Muscle of arm (tissue), 1 donor: ENCODE measurements at regions not wholly inside any gene's neighbourhood (a gene's known extent, or its start where the extent isn't known, plus 50 kb on each side); places are given as distances from the start of the nearest gene placed in this dataset.
"Not testable (repeated sequence)": the region's sequence is repeated elsewhere in the genome, so short reads cannot be mapped to it uniquely, and the experiment has no call there.

ENCODE experiments used
- DNase-seq: peaks from one replicate; pipeline ENCODE4 v3.0.0-alpha.2; 2013

DNA sequence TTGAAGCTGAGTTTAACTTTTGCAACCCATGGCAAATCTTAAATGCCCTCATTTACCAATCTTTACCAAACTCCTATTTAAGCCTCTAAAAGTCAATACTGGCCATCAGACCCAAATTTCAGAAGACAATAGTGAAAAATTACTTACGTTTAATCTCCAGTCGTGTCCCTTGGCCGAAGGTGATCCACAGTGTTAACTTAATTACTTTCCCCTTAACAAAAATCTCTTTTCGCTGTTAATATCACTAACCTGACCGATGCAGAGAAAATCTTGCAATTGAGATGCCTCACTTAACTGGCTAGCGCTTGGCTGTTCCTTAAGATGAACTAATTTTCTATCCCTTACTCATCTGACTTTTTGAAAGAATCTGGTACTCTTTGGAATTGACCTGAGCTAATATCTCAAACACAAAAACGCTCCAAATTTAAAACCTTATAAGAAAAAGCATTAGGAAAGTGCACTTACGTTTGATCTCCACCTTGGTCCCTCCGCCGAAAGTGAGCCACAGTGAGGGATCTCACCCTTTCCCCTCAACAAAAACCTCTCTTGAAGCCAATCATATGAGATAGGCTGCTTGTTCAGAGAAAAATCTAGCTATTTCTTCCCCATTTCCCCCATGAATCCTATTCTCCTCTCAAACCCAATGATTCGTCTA lies 169.1 kb downstream of the RPIA start:
- no peak for DNase-seq

DNA sequence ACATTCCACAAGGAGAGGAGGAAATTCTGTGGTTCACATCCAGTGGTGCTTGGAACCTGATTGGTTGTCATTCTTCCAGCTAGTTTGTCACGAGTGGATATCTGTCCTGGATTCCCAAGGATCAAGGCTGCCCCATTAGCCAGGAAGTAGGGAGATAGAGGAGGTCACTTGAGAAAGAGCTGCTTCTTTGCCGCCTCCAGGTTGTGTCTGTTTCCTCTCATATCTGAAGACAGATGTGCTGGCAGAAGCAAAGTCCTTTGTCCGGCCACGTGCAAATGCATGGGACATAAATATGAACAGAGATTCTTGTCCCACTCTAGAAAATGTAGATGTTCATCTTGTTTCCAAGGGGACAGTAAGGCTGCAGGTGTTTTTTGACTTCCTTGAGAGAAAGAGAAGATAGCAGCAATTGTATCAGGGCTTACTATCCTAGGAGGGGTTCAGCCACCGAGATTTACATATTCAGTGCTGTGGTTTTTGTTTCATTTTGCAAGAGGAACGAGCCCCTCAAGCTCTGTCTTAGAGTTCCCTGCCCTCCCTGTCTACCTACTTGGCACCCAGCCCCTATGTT lies 174.4 kb downstream of the RPIA start:
- no peak for DNase-seq

DNA sequence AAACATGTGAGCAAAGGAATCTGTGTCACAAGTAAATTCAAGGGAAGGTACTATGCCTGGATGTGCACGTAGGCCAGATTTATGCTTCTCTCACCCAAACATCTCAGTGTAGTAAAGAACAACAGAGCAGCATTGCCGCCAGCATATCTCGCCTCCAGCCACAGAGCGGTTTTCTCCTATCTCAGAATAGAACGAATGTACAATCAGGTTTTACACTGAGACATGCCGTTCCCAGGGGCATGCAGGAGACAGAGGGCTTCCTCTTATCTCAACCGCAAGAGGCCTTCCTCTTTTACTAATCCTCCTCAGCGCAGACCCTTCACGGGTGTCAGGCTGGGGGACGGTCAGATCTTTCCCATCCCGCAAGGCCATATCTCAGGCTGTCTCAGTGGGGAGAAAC lies 175.3 kb downstream of the RPIA start:
- DNase-seq = no peak

DNA sequence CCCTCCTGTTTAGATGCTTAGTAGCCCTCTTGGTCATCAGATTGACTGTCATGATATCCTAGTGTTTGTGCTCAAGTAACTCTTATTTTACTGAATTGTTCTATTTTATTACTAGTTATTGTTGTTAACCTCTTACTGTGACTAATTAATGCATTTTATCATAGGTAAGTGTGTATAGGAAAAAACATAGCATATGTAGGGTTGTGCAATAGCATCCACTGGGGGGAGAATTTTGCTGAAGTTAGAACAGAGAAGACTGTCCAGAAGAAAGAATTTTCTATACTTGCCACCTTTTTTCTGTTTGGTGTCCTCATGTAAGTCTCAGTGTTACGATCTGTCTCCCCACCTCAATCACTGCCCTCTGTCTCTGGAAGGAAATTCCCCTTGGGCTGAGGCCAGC lies 177.4 kb downstream of the RPIA start:
- DNase-seq = no peak

DNA sequence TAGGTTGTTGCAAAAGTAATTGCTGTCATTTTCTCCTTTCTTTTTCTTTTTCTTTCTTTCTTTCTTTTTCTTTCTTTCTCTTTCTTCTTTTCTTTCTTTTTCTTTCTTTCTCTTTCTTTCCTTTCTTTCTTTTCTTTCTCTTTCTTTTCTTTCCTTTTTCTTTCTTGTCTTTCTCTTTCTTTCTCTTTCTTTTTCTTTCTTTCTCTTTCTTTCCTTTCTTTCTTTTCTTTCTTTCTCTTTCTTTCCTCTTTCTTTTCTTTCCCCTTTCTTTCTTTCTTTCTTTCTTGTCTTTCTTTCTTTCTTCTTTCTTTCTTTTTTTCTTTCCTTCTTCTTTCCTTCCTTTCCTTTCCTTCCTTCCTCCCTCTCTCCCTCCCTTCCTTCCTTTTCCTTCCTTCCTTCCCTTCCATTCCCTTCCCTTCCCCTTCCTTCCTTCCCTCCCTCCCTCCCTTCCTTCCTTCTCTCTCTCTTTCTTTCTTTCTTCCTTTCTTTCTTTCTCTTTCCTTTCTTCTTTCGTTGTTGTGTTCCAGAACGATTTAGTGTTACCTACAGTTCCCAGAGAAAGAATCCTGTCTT lies 178.9 kb downstream of the RPIA start:
- DNase-seq = no peak

DNA sequence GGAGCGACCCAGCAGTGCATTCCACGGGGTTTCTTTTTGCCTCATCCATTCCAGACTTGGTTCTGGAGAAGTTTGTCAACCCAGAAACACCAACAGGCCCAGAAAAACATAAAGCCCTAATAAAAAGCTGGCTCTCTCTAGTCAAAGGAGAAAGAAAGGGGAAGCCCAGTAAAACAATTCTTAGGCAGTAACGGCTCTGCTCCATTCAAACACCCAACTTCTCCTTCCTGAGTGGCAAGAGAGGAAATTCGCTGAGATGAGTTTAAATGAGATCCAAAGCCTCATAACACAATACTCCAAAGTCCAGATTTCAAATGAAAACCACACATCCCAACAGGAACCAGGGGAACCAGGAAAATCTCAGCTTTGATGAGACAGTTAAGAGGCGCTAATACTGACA lies 179.9 kb downstream of the RPIA start:
- no peak for DNase-seq

DNA sequence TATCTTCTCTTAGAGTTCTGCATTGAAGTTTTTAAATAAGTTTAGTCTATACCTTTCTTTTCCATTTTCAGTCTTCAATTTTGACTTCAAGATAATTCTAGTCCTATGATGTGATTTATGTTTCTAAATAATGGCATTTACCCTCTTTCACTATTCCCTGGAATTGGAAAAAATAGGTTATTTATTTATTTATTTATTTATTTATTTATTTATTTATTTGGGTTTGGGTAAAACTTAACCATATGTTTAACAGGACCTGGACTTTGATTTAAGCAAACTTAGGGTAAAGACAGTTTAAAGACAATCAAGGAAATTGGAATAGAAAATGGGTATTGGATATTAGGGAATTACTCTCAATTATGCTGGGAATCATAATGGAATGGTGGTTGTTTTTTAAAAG lies 182.1 kb downstream of the RPIA start:
- no peak for DNase-seq

DNA sequence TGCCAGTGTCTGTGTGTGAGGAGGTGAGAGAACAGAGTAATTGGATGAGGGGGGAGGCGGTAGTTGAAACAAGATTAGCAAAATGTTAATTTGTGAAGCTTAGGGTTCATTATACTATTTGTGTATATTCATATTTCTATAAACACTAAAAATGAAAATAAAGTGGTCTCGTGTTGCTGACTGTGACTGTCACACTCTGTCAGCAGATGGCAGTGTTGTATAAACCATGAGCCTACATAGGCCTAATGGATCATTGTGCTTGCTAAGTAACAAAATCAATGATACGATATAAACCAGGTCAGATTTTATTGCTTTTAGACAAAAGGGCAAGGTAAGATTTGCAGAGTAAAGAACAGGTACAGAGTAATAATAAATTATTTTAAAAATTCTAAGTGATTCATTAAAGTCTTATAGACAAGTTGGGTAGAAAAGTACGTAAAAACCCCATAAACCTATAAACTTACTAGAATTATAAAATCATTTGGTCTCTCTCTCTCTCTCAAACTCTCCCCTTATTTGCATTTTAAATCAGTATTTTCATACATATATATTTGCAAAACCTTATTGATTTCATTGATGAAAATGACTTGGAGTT lies 182.7 kb downstream of the RPIA start:
- DNase-seq = peak; percentile 70

DNA sequence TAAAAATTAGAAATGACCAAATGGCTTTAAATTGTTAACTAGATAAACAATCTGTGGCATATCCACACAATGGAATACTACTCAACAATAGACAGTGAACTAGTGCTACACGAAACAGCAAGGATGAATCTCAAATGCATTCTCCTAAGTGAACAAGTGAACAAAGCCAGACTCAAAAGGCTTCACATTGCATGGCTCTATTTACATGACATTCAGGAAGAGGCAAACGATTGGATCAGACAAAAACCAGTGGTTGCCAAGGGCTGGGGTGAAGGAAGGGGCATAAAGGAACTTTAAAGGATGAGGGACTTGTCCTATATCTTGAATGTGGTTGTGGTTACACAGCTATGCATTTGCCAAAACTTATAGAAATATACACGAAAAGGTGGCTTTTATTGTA lies 184.3 kb downstream of the RPIA start:
- DNase-seq = no peak

DNA sequence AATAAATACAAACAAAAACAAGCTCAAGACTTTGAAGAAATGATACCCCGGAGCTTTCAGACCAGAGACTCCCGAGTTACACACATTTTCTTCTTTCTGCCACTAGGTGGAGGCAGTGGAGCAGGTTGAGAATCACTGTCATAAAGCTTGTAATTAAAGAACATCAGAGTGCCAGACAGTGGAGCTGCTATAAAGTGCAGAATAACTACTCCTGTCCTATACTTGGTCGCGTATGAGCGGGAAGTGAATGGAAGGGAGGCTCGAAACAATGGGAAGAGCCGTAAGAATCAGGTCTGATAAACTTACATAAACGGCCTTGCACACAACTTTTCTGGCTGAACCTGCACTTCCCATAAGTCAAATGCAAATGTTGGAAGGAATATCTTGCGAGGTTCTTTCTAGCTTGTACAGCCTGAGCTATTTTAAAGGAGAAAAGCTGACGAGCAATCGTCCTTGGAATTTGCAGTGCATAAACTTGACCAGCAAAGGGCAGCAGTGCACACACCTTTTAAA lies 189.0 kb downstream of the RPIA start:
- peak; percentile 78 for DNase-seq

DNA sequence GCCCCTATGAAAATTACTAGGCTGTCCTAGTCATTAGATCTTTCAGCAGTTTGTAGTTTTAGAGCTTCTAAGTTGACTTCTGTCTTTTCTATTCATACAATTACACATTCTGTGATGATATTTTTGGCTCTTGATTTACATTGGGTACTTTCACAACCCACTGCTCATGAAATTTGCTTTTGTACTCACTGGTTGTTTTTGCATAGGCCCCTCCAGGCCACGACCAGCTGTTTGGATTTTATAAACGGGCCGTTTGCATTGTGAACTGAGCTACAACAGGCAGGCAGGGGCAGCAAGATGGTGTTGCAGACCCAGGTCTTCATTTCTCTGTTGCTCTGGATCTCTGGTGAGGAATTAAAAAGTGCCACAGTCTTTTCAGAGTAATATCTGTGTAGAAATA lies 193.8 kb downstream of the RPIA start:
- no peak for DNase-seq

DNA sequence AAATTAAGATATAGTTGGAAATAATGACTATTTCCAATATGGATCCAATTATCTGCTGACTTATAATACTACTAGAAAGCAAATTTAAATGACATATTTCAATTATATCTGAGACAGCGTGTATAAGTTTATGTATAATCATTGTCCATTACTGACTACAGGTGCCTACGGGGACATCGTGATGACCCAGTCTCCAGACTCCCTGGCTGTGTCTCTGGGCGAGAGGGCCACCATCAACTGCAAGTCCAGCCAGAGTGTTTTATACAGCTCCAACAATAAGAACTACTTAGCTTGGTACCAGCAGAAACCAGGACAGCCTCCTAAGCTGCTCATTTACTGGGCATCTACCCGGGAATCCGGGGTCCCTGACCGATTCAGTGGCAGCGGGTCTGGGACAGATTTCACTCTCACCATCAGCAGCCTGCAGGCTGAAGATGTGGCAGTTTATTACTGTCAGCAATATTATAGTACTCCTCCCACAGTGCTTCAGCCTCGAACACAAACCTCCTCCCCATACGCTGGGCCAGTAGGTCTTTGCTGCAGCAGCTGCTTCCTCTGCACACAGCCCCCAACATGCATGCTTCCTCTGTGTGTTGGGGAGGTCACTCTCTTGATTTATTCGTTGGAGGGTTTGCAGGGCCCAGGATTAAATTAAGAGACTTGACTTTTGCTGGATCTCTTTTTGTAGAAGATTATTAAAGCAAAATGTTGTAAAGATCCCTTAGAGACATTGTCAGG lies 194.4 kb downstream of the RPIA start:
- DNase-seq = no peak

DNA sequence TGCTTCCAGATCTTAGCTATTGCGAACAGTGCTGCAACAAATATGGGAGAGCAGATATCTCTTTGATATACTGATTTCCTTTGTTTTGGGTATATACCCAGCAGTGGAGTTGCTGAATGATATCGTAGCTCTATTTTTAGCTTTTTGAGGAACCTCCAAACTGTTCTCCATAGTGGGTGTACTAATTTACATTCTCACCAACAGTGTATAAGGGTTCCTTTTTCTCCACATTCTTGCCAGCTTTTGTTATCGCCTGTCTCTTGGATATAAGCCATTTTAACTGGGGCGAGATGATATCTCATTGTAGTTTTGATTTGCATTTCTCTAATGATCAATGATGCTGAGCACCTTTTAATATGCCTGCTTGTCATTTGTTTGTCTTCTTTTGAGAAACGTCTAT lies 196.0 kb downstream of the RPIA start:
- DNase-seq = not testable (repeated sequence)

DNA sequence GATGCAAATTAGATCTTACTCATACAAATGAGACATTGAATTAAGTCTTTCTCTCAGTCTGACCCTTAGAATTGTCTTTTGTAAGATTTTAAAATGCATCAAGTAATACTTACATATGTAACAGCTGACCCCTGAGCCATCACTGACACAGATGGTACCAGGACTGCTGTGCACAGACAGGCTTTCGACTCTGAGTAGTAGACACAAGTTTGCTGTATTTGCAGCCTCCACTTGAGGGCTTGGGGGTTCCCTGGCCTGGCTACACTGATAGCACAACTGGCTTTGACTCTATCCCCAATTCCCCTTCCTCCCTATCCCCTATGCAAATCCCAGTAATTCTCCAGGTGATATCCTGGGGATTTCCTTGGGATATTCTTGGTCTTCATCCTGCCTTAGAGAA lies 200.7 kb downstream of the RPIA start:
- DNase-seq = no peak

DNA sequence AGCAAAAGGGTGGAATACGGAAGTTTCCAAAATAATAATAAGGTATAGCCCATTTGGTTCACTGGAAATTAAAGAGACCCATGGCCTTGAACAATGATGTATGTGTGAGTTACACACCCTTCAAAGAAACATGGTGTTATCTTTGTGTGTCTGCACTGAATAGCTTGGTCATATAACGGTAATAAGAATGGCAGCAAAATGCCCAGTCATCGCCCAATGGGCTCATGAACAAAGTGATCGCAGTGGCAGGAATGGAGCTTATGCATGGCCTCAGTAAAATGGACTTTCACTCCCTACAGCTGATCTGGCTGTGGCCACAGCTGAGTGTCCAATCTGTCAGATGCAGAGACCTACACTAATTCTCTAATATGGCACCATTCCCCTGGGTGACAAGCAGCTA lies 201.3 kb downstream of the RPIA start:
- DNase-seq = no peak

DNA sequence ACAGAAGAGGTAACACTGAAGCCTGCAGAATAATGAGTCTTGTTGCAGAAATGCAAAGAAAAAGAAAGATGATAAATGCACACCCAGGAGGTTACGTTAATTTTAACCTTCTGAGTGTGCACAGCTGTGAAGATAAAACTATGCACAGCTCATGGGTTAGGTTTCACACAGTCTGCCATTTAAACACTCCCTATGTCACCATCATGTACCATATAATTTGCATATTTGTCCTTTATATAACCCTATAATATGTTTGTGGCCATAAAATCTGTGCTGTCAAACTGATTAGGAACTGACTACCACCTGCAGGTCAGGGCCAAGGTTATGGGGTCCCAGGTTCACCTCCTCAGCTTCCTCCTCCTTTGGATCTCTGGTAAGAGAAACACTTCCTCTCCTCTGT lies 205.5 kb downstream of the RPIA start:
- DNase-seq = no peak

DNA sequence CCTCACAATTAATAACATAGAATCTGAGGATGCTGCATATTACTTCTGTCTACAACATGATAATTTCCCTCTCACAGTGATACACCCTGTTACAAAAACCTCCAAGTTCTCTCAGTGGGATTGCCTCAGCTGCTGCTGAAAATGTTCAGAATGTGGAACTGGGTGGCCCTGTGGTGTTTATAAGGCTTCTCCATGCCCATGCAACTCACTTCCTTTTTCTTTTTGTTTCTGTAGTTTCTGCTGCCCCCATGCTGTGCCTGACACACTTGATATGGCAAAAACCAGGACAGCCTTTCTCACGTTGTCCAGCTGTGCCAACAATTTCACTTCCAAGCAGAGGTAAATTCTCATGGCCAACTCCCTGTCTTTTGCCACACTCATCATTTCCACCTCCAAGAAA lies 206.2 kb downstream of the RPIA start:
- no peak for DNase-seq

DNA sequence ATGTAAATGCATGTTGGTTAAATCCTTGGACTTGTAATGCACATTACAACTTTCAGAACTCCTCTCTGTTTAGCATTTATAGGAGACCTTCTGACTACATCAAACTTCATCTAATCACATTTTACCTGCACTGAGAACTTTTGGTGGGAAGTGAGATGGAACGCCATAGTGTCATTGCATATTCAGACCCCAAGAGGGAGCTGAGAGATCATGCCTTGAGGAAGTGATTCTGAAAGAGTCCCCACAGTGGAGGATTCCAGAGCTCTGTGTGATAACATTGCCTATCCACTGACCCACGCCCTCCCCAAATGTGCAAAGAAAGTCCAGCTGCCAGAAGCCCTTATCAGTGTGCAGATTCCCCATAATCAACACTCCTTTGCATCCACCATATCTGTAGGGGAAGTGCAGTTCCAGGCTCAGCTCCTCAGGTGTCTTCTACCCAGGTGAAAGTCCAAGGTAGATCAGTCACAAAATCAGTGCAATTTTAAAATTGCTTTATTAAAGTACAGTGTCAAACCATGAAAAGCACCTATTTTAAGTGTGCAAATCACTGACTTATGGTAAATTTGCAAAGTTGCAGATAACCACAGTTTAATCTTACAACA lies 212.4 kb downstream of the RPIA start:
- DNase-seq = peak; percentile 54

DNA sequence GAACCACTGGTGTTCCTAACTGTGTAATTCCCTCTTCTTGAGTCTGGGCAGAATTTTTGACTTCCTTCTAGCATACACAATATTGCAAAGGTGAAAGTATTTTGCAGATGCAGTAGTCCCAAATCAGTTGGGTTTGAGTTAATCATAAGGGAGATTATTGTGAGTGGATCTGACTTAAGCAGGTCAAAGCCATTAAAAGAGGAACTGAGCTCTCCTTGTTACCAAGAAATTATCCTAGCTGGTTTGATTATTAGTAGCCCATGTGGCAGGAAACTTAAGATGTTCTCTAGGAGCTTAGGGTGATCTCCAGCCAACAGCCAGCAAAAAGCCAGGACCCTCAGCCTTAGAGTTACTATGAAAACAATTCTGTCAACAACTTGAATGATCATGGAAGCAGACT lies 221.8 kb downstream of the RPIA start:
- DNase-seq = no peak

DNA sequence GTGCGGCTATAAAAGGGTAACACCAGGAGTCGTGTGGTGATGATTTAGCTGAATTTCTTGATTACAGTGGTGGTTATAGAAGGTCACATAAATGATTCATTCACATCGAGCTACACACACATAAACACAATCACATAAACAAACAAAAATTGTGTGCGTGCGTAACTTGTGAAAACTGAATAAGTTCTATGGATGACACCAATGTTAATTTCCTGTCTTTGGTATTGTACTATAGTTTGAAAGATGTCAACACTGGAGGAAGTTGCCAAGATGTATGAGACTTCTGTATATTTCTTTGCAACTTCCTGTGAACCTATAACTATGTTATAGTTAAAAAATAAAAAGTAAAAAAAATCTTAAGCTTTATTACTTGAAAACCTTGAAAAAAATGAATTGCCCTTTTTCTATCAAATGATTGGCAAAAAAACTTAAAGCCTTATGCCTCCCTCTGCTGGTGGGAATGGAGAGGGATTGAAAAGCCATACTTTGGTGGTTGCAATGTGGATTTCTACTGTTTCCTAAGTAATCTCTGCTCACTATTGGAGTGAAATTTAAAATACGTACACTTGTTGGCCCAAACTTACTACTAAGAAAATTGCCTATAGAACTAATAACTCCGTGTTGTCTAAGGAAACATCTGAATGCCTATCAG lies 227.7 kb downstream of the RPIA start:
- no peak for DNase-seq

DNA sequence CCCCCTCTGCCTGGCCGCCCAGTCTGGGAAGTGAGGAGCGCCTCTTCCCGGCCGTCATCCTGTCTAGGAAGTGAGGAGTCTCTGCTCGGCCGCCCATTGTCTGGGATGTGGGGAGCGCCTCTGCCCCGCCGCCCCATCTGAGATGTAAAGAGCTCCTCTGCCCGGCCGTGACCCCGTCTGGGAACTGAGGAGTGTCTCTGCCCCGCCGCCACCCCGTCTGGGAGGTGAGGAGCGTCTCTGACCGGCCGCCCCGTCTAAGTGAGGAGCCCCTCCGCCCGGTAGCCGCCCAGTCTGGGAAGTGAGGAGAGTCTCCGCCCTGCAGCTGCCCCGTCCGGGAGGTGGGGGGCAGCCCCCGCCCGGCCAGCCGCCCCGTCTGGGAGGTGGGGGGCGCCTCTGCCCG lies 228.9 kb downstream of the RPIA start:
- DNase-seq = not testable (repeated sequence)

DNA sequence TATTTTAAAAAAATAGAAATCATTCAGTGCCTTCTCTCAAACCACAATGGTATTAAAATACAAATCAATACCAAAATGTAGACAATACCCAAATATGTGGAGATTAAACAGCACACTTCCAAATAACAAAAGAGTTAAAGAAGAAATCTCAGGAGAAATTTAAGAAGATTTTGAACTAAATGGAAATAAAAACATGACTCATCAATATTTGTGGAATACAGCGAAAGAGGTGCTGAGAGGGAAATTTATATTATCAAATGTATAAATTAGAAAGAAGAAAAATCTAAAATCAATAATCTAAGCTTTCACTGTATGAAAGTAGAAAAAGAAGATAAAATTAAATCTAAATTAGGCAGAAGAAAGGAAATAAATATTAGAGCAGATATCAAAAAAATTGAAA lies 233.1 kb downstream of the RPIA start:
- no peak for DNase-seq
